GM12892 (cell line): ENCODE measurements at regions not wholly inside any gene's neighbourhood (a gene's known extent, or its start where the extent isn't known, plus 50 kb on each side); places are given as distances from the start of the nearest gene placed in this dataset.

Experiments
- POLR2A ChIP-seq: IDR thresholded peaks from 2 replicates; pipeline ENCODE4 v1.6.1; 2011; ENCODE audit warnings: low read depth, low read length, control low read depth
- POLR2AphosphoS5 ChIP-seq: IDR thresholded peaks from 2 replicates; pipeline ENCODE4 v1.6.1; 2011; ENCODE audit warnings: low read depth, low read length, control low read depth
- TAF1 ChIP-seq: IDR thresholded peaks from 2 replicates; pipeline ENCODE4 v1.6.1; 2011; ENCODE audit warnings: low read depth, mild to moderate bottlenecking, control low read depth, low read length, borderline replicate concordance

GRCh38 chr3:102053375-102053989, 204.2 kb downstream of the NFKBIZ start:
- TF ChIP-seq POLR2AphosphoS5 (no peak), POLR2A (no peak), TAF1 (no peak)
